GM18526 (cell line): ENCODE measurements at regions not wholly inside any gene's neighbourhood (a gene's known extent, or its start where the extent isn't known, plus 50 kb on each side); places are given as distances from the start of the nearest gene placed in this dataset.

Source experiments
- POLR2A ChIP-seq: IDR thresholded peaks from 3 replicates; pipeline ENCODE4 v1.6.1; 2011; ENCODE audit not compliant: insufficient read length; ENCODE audit errors: extremely low read depth

- no peak for TF ChIP-seq POLR2A
Observed at GRCh38 chr1:39124282-39124681, 80.2 kb upstream of the MACF1 start.

GRCh38 chr1:39127513-39127912, 77.0 kb upstream of the MACF1 start:
- no peak for TF ChIP-seq POLR2A

GRCh38 chr1:39128126-39128525, 76.4 kb upstream of the MACF1 start:
- TF ChIP-seq POLR2A: no peak

GRCh38 chr1:39128959-39129358, 75.5 kb upstream of the MACF1 start:
- no peak for TF ChIP-seq POLR2A

- TF ChIP-seq POLR2A: no peak
Observed at GRCh38 chr1:39129514-39129913, 75.0 kb upstream of the MACF1 start.

- no peak for TF ChIP-seq POLR2A
Observed at GRCh38 chr1:39130325-39130724, 74.2 kb upstream of the MACF1 start.

- TF ChIP-seq POLR2A: no peak
Observed at GRCh38 chr1:39131940-39132339, 72.6 kb upstream of the MACF1 start.

- TF ChIP-seq POLR2A: no peak
Observed at GRCh38 chr1:39132505-39133339, 71.8 kb upstream of the MACF1 start.

- TF ChIP-seq POLR2A: no peak
Observed at GRCh38 chr1:39133340-39133684, 71.2 kb upstream of the MACF1 start.

- TF ChIP-seq POLR2A: no peak
Observed at GRCh38 chr1:39134768-39135333, 69.6 kb upstream of the MACF1 start.

- no peak for TF ChIP-seq POLR2A
Observed at GRCh38 chr1:39136638-39137037, 67.9 kb upstream of the MACF1 start.

- no peak for TF ChIP-seq POLR2A
Observed at GRCh38 chr1:39139723-39140360, 64.7 kb upstream of the MACF1 start.

GRCh38 chr1:39141925-39142324, 62.6 kb upstream of the MACF1 start:
- TF ChIP-seq POLR2A: no peak

GRCh38 chr1:39142401-39143060, 62.0 kb upstream of the MACF1 start:
- no peak for TF ChIP-seq POLR2A

- TF ChIP-seq POLR2A: no peak
Observed at GRCh38 chr1:39144924-39145323, 59.6 kb upstream of the MACF1 start.
